ENCODE measurements at regions not wholly inside any gene's neighbourhood (a gene's known extent, or its start where the extent isn't known, plus 50 kb on each side); places are given as distances from the start of the nearest gene placed in this dataset.

DNA sequence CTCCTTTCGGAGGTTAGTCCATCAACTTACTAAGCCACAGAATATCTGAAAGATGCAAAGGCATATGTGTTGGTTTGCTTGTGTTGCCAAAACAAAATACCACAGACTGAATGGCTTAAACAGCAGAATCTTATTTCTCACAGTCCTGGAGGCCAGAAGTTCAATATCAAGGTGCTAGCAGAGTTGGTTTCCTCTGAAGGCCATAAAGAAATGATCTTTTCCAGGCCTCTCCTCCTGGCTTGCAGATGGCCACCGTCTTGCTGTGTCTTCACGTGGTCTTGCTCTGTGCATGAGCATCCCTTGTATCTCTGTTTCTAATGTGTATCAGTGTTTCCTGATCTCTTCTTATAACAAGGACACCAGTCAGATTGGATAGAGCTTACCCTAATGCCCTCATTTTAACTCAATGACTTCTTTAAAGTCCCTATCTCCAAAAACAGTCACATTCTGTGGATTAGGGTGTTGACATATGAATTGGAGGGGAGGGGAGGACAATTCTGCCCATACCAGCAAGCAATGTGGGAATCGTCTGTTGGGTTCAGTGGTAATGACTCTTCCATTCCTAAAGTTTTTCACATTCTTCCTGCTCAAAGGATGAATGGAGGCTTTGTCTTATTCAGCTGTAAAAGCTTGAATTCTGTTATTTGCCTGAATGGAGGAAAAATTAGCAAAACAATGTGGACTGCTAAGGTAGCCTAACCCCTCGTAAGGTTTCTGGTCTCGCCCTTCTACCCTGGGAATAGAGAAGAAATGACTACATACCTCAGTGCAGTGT is 715.7 kb downstream of the DIAPH3 start:
- TF ChIP-seq POLR2A (IDR thresholded peaks at IDR 0.05) (no peak), EP300 (IDR thresholded peaks at IDR 0.05) (no peak), POLR2AphosphoS5 (IDR thresholded peaks at IDR 0.05) (no peak)
- TF ChIP-seq, protein P1, sequence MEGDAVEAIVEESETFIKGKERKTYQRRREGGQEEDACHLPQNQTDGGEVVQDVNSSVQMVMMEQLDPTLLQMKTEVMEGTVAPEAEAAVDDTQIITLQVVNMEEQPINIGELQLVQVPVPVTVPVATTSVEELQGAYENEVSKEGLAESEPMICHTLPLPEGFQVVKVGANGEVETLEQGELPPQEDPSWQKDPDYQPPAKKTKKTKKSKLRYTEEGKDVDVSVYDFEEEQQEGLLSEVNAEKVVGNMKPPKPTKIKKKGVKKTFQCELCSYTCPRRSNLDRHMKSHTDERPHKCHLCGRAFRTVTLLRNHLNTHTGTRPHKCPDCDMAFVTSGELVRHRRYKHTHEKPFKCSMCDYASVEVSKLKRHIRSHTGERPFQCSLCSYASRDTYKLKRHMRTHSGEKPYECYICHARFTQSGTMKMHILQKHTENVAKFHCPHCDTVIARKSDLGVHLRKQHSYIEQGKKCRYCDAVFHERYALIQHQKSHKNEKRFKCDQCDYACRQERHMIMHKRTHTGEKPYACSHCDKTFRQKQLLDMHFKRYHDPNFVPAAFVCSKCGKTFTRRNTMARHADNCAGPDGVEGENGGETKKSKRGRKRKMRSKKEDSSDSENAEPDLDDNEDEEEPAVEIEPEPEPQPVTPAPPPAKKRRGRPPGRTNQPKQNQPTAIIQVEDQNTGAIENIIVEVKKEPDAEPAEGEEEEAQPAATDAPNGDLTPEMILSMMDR (IDR thresholded peaks at IDR 0.05): no peak

Data from gastroesophageal sphincter (tissue), 3 donors.